Tibial nerve (tissue), 4 donors: ENCODE measurements at regions not wholly inside any gene's neighbourhood (a gene's known extent, or its start where the extent isn't known, plus 50 kb on each side); places are given as distances from the start of the nearest gene placed in this dataset.

Experiments used
- DNase-seq, 2 donors: peaks; one replicate each; pipeline ENCODE4 v3.0.0-alpha.2; 2019; ENCODE audit warnings: low spot score in 2 of 2
- H3K27ac ChIP-seq, 4 donors: fragments of 200-600 bp; sonication (generic) in 3 of 4; one replicate each; pipeline ENCODE4 v1.5.1; 2017 to 2019; ENCODE audit warnings: mild to moderate bottlenecking in 1 of 4
- H3K27me3 ChIP-seq, 2 donors: fragments of 200-600 bp; sonication (generic) in 1 of 2; one replicate each; pipeline versions ENCODE4 v1.5.1 to v1.6.0; 2017 to 2019
- H3K36me3 ChIP-seq, 3 donors: fragments of 200-600 bp; sonication (generic); one replicate each; pipeline ENCODE4 v1.5.1; 2018 to 2019
- H3K4me1 ChIP-seq, 4 donors: fragments of 200-600 bp; sonication (generic) in 3 of 4; one replicate each; pipeline ENCODE4 v1.5.1; 2017 to 2019
- H3K4me3 ChIP-seq, 4 donors: fragments of 200-600 bp; sonication (generic) in 3 of 4; one replicate each; pipeline ENCODE4 v1.5.1; 2017 to 2019; ENCODE audit warnings: mild to moderate bottlenecking in 1 of 4, moderate library complexity in 1 of 4
- H3K9me3 ChIP-seq, 4 donors: fragments of 200-600 bp; sonication (generic) in 3 of 4; one replicate each; pipeline ENCODE4 v1.5.1; 2017 to 2019
- EP300 ChIP-seq, 2 donors: sonication (generic); formaldehyde crosslinking; IDR thresholded peaks; one replicate each; pipeline ENCODE4 v1.6.1; 2017; ENCODE audit warnings: antibody characterized with exemption in 2 of 2, mild to moderate bottlenecking in 1 of 2
- POLR2A ChIP-seq, 2 donors: fragments of 450-650 bp; IDR thresholded peaks; one replicate each; pipeline ENCODE4 v1.6.1; 2017; ENCODE audit warnings: antibody characterized with exemption in 2 of 2, mild to moderate bottlenecking in 2 of 2, moderate library complexity in 2 of 2
- WGBS, 2 donors: methylation state at CpG; one replicate each; pipeline ENCODE4 v1.1.5; 2018; 5-methylcytosine and 5-hydroxymethylcytosine counted together
- TF ChIP-seq, protein P1 (sequence below), 5 experiments: fragments of 200-600 bp in 3 of 5; fragments of 450-650 bp in 2 of 5; sonication (generic) in 3 of 5; IDR thresholded peaks; one replicate each; pipeline ENCODE4 v1.5.1; 2016 to 2019; ENCODE audit warnings: antibody characterized with exemption in 5 of 5, mild to moderate bottlenecking in 3 of 5, moderate library complexity in 2 of 5

DNA sequence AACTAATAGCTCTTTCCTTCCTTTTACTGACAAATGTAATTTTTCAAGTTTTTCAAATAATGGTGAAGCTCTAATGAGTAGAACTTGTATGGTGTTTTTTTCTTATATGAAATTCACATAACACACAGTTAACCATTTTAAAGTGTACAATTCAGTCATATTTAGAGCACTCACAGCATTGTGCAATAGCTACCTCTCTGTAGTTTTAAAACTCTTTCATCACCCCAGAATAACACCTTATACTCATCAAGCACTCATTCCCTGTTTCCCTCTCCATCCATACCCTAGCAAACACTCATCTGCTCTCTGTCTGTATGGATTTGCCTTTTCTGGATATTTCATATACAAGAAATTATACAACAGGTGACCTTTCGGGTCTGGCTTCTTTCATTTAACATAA, 207.9 kb upstream of the SLC38A2 start:
- no peaks in the 10 kb centered on the region for H3K4me1 ChIP-seq
- DNase-seq = no peak
- H3K9me3 ChIP-seq = peaks cover 0 to 22% (median 5%) of the 10 kb centered on the region in 4 donors
- H3K27ac ChIP-seq = no peak overlapping the region
- TF ChIP-seq, protein P1, sequence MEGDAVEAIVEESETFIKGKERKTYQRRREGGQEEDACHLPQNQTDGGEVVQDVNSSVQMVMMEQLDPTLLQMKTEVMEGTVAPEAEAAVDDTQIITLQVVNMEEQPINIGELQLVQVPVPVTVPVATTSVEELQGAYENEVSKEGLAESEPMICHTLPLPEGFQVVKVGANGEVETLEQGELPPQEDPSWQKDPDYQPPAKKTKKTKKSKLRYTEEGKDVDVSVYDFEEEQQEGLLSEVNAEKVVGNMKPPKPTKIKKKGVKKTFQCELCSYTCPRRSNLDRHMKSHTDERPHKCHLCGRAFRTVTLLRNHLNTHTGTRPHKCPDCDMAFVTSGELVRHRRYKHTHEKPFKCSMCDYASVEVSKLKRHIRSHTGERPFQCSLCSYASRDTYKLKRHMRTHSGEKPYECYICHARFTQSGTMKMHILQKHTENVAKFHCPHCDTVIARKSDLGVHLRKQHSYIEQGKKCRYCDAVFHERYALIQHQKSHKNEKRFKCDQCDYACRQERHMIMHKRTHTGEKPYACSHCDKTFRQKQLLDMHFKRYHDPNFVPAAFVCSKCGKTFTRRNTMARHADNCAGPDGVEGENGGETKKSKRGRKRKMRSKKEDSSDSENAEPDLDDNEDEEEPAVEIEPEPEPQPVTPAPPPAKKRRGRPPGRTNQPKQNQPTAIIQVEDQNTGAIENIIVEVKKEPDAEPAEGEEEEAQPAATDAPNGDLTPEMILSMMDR (IDR thresholded peaks at IDR 0.05) = no peak
- TF ChIP-seq POLR2A (IDR thresholded peaks at IDR 0.05) (no peak), EP300 (IDR thresholded peaks at IDR 0.05) (no peak)
- no peaks in the 10 kb centered on the region for H3K36me3 ChIP-seq
- no peaks in the 10 kb centered on the region for H3K27me3 ChIP-seq
- 82 to 97% methylated on average over 1 of the region's 1 CpG for WGBS, 2 donors
- H3K4me3 ChIP-seq = no peak overlapping the region

DNA sequence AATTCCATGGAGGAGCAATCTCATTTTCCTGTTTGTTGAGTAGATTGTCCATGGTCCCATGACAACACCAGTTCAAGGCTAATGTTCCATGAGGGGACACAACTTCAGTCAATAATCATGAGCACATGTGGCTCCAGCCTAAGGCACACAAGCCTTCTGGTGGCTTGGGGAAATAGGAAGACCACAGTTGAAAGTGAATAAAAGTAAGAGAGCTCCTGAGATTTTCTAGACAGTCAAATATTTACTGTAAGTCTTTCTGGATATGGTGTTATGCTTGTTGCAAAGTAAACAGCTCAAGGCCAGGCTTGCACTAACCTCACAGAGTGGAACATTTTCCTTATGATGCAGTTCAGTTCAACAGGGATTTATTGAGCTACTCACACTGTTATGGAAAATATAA, 206.9 kb upstream of the SLC38A2 start:
- H3K4me1 ChIP-seq = peaks cover 0 to 5% (median 0%) of the 10 kb centered on the region in 4 donors
- no peak overlapping the region for H3K27ac ChIP-seq
- H3K27me3 ChIP-seq = no peaks in the 10 kb centered on the region
- H3K4me3 ChIP-seq = no peak overlapping the region
- no peak for DNase-seq
- peaks cover 0 to 17% (median 5%) of the 10 kb centered on the region in 4 donors for H3K9me3 ChIP-seq
- no peak for TF ChIP-seq POLR2A (IDR thresholded peaks at IDR 0.05)
- no peaks in the 10 kb centered on the region for H3K36me3 ChIP-seq

DNA sequence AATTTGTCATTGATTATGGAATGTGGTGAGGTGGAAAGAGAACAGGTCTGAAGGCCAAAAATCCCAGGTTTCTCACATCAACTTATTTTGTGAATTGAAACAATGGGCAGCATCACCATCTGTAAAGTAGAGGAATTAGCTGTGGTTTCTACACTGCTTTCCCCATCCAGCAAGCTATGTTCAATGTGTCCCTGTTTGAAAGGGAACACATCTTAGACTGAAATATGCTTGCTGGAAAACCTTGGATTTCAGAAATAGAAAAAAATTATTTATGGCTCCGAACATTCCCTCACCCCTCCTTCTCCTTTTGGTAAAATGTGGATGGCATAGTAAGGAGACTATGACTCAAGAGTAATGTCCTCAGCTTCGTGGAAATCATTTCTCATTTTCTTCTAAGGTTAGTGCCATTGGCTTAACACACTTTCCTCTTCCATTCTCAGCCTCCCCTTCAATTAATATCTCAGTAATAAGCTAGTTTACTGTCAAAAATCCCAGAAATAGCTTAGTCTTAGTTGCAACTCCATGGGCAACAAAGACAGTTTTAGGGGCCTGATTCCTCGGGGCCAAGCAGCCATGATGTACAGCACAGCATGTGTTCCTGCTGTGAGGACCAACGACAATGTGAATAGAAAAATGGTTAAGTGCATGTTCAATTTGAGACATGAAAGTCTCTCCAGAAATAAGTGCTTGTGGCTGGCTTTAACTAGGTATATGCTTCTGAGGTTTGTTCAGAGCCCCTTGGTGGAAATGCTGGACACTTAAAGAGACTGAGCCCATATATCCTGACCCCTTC, 205.8 kb upstream of the SLC38A2 start:
- Histone ChIP-seq H3K27ac (no peak overlapping the region), H3K4me3 (no peak overlapping the region), H3K27me3 (no peaks in the 10 kb centered on the region), H3K36me3 (no peaks in the 10 kb centered on the region), H3K9me3 (peaks cover 0 to 7% (median 2%) of the 10 kb centered on the region in 4 donors), H3K4me1 (peaks cover 0 to 5% (median 0%) of the 10 kb centered on the region in 4 donors)
- 78 to 84% methylated on average over 4 of the region's 4 CpGs for WGBS, 2 donors
- DNase-seq = no peak
- TF ChIP-seq POLR2A (IDR thresholded peaks at IDR 0.05) (no peak), EP300 (IDR thresholded peaks at IDR 0.05) (no peak)
- TF ChIP-seq, protein P1 (IDR thresholded peaks at IDR 0.05) = no peak

DNA sequence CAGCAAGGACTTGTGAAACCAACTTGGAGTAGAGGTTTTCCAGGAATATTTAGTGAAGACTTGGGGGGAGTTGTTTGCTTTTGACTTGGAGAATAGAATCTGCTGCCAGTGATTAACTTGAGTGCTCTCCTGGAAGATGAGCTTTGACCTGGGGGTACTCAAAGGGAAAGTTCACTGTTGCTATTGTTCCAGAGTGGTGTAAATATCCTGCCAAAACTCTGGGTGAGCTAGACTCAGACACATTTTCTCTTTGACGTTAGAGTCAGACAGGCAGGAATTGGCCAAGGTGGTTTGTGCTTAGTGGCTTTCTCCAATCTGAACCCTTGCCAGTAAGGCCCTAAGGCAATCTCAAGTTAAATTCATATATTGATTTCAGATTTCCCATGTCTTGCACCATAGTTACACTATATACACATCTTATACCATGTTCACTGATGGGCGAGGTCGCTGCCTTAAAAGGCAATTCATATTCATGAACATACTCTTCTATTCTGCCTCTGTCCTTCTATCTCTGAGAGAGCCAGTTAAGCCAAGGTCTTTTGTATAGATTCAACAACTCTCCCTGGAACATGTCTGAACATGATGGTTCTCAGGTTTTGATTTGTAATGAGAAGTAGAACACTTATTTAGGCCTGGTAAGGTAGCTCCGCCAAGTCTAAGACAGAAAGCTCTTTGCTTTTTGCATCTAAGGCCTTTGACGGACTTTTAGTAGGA, 204.6 kb upstream of the SLC38A2 start:
- DNase-seq = no peak
- Histone ChIP-seq H3K36me3 (no peaks in the 10 kb centered on the region), H3K4me1 (peaks cover 0 to 10% (median 0%) of the 10 kb centered on the region in 4 donors), H3K9me3 (peaks cover 0 to 2% (median 0%) of the 10 kb centered on the region in 4 donors), H3K27ac (no peak overlapping the region), H3K27me3 (no peaks in the 10 kb centered on the region), H3K4me3 (no peak overlapping the region)
- TF ChIP-seq POLR2A (IDR thresholded peaks at IDR 0.05) (no peak), EP300 (IDR thresholded peaks at IDR 0.05) (no peak)
- TF ChIP-seq, protein P1 (IDR thresholded peaks at IDR 0.05) = no peak
- 85 to 87% methylated on average over 5 of the region's 5 CpGs for WGBS, 2 donors

DNA sequence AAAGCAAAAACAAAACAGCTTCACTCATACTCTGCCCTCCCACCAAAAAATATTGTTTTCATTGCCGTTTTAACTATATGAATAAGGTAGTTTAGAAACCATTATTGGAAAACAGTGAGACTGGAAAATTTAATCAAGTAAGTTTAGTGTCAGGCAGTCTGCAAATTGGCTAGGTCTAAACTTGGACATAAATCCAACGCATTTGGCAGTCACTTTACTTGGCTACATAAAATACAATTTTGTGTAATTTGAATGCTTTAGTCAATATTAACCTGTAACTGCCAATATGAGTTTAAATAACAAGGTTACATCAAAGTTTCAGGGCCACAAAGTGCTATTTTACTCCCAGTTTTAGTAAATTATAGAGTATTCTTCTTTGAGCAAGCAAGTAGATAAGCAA, 202.3 kb upstream of the SLC38A2 start:
- 54 to 66% methylated on average over 2 of the region's 2 CpGs for WGBS, 2 donors
- TF ChIP-seq POLR2A (IDR thresholded peaks at IDR 0.05) = no peak
- no peak for TF ChIP-seq EP300 (IDR thresholded peaks at IDR 0.05)
- TF ChIP-seq, protein P1 (IDR thresholded peaks at IDR 0.05) = no peak
- Histone ChIP-seq H3K27me3 (no peaks in the 10 kb centered on the region), H3K4me3 (no peak overlapping the region), H3K36me3 (no peaks in the 10 kb centered on the region), H3K27ac (no peak overlapping the region), H3K9me3 (no peaks in the 10 kb centered on the region), H3K4me1 (peaks cover 0 to 10% (median 0%) of the 10 kb centered on the region in 4 donors)
- DNase-seq = no peak
